ENCODE measurements at regions not wholly inside any gene's neighbourhood (a gene's known extent, or its start where the extent isn't known, plus 50 kb on each side); places are given as distances from the start of the nearest gene placed in this dataset.

DNA sequence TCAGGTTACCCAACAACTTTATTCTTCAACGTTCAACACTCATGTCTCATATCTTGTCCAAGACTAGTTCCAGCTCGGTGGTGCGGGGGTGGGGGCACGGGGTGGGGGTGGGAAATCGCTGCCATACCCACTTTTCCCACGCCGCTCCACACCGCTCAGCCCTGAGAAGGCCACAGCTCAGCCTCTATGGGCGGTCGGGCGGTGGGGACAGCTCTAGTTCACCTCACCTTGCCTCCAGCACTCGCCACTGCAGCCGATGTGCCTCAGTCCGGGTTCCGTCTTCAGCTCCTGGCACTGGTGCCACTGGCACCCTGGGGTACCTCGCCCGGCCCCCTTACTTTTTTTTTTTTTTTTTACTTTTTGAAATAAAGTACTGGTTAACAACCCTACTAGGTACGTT, 522.2 kb downstream of the PCDH19 start:
- Histone ChIP-seq H3K27ac (ENCODE audit: low read depth) (no peak overlapping the region), H3K4me3 (no peak overlapping the region), H3K4me1 (ENCODE audit: insufficient read depth) (no peaks in the 10 kb centered on the region), H4K20me1 (replicated peaks; ENCODE audit: insufficient read depth) (no peaks in the 10 kb centered on the region), H3K36me3 (ENCODE audit: insufficient read depth) (no peaks in the 10 kb centered on the region), H3K9me2 (ENCODE audit: insufficient read depth) (no peaks in the 10 kb centered on the region), H2AFZ (no peak overlapping the region), H3K4me2 (no peak overlapping the region), H3K27me3 (ENCODE audit: insufficient read depth) (no peaks in the 10 kb centered on the region), H3F3A (replicated peaks; ENCODE audit: low read depth) (no peaks in the 10 kb centered on the region), H3K79me2 (replicated peaks; ENCODE audit: insufficient read depth) (no peaks in the 10 kb centered on the region)
- Mint-ChIP-seq H3K4me3 (no peak overlapping the region), H3K9me3 (no peaks in the 10 kb centered on the region), H3K27ac (no peak overlapping the region), H3K36me3 (ENCODE audit: low read depth) (no peaks in the 10 kb centered on the region), H3K27me3 (ENCODE audit: insufficient read depth, low read depth, poor library complexity) (peaks cover 2% of the 10 kb centered on the region), H3K4me1 (no peaks in the 10 kb centered on the region)
- DNase-seq (ENCODE audit: low spot score) (no peak), ATAC-seq (no peak)
- no peak for TF ChIP-seq CREB1 (CRISPR knock-in tag; IDR thresholded peaks at IDR 0.05; ENCODE audit: low read depth)
- no peak for TF ChIP-seq EZH2phosphoT487 (IDR thresholded peaks at IDR 0.05; ENCODE audit: unreplicated experiment)
- no peak for TF ChIP-seq CTCF (conservative IDR thresholded peaks at IDR 0.05; ENCODE audit: low read depth in 2 of 2)
- no peak for TF ChIP-seq REST (IDR thresholded peaks at IDR 0.05; ENCODE audit: unreplicated experiment)
- TF ChIP-seq EZH2 (IDR thresholded peaks at IDR 0.05; ENCODE audit: low read depth, unreplicated experiment): no peak
- TF ChIP-seq ZNF331 (CRISPR knock-in tag; IDR thresholded peaks at IDR 0.05; ENCODE audit: low read depth): no peak
- no peak for TF ChIP-seq ETS1 (IDR thresholded peaks at IDR 0.05)
- no peak for TF ChIP-seq ZNF114 (CRISPR knock-in tag; IDR thresholded peaks at IDR 0.05)
- TF ChIP-seq ZNF462 (CRISPR knock-in tag; IDR thresholded peaks at IDR 0.05): no peak
- no peak for TF ChIP-seq NANOG (IDR thresholded peaks at IDR 0.05; ENCODE audit: borderline replicate concordance)
- TF ChIP-seq POLR2AphosphoS5 (IDR thresholded peaks at IDR 0.05; ENCODE audit: low read depth): no peak
- TF ChIP-seq STAT1 (IDR thresholded peaks at IDR 0.05; ENCODE audit: unreplicated experiment): no peak
- TF ChIP-seq JUNB (IDR thresholded peaks at IDR 0.05; ENCODE audit: unreplicated experiment): no peak

Measured in GM23338 (cell line).